ENCODE measurements at regions not wholly inside any gene's neighbourhood (a gene's known extent, or its start where the extent isn't known, plus 50 kb on each side); places are given as distances from the start of the nearest gene placed in this dataset.

- no peak for DNase-seq
Measured at GRCh38 chr4:20412072-20412471, 160.4 kb downstream of the SLIT2 start.

- no peak for DNase-seq
Measured at GRCh38 chr4:20416800-20417199, 165.1 kb downstream of the SLIT2 start.

- peak; percentile 41 for DNase-seq
Measured at GRCh38 chr4:20418861-20419451, 167.3 kb downstream of the SLIT2 start.

- DNase-seq, result no peak
Measured at GRCh38 chr4:20420916-20421602, 169.4 kb downstream of the SLIT2 start.

- no peak for DNase-seq
Measured at GRCh38 chr4:20421603-20421985, 169.9 kb downstream of the SLIT2 start.

- DNase-seq, result peak; percentile 40
Measured at GRCh38 chr4:20422398-20422797, 170.7 kb downstream of the SLIT2 start.

- DNase-seq, result no peak
Measured at GRCh38 chr4:20423420-20423819, 171.7 kb downstream of the SLIT2 start.

GRCh38 chr4:20426028-20426427 is 174.3 kb downstream of the SLIT2 start:
- no peak for DNase-seq

- DNase-seq, result no peak
Measured at GRCh38 chr4:20428436-20429160, 176.9 kb downstream of the SLIT2 start.

GRCh38 chr4:20430259-20430941 is 178.7 kb downstream of the SLIT2 start:
- DNase-seq, result no peak

- DNase-seq, result no peak
Measured at GRCh38 chr4:20431543-20431951, 179.8 kb downstream of the SLIT2 start.

GRCh38 chr4:20432088-20432487 is 180.4 kb downstream of the SLIT2 start:
- no peak for DNase-seq

- DNase-seq, result no peak
Measured at GRCh38 chr4:20433097-20433705, 181.5 kb downstream of the SLIT2 start.

GRCh38 chr4:20440170-20440569 is 188.5 kb downstream of the SLIT2 start:
- no peak for DNase-seq

- no peak for DNase-seq
Measured at GRCh38 chr4:20443015-20443805, 191.5 kb downstream of the SLIT2 start.

GRCh38 chr4:20444599-20445337 is 193.1 kb downstream of the SLIT2 start:
- no peak for DNase-seq

GRCh38 chr4:20445933-20446723 is 194.4 kb downstream of the SLIT2 start:
- DNase-seq, result no peak

- no peak for DNase-seq
Measured at GRCh38 chr4:20447103-20447502, 195.4 kb downstream of the SLIT2 start.

- DNase-seq, result no peak
Measured at GRCh38 chr4:20451986-20452385, 200.3 kb downstream of the SLIT2 start.

GRCh38 chr4:20454515-20454914 is 202.8 kb downstream of the SLIT2 start:
- no peak for DNase-seq

GRCh38 chr4:20456407-20456806 is 204.7 kb downstream of the SLIT2 start:
- no peak for DNase-seq

All from RPMI8226 (cell line).